COLO668 (cell line): ENCODE measurements at regions not wholly inside any gene's neighbourhood (a gene's known extent, or its start where the extent isn't known, plus 50 kb on each side); places are given as distances from the start of the nearest gene placed in this dataset.

Experiments
- DNase-seq: peaks from one replicate; lab custom pipeline; 2025; ENCODE audit not compliant: unreplicated experiment; lab: John Stamatoyannopoulos, UW

GRCh38 chr5:111914966-111915636 lies 158.1 kb upstream of the NREP start:
- no peak for DNase-seq

DNA sequence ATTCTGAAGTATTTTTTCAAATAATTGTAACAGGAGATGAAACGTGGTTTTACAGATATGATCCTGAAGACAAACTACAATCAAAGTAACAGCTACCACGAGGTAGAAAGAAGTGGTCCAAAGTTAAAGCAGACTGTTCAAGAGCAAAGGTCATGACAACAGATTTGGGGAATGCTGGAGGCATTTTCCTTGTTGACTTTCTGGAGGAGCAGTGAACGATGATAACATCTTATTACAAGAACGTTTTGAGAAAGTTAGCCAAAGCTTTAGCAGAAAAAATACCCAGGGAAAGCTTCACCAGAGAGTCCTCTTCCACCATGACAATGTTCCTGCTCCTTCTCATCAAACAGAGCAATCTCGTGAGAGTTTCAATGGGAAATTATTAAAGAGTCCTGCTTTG lies 145.4 kb upstream of the NREP start:
- no peak for DNase-seq

DNA sequence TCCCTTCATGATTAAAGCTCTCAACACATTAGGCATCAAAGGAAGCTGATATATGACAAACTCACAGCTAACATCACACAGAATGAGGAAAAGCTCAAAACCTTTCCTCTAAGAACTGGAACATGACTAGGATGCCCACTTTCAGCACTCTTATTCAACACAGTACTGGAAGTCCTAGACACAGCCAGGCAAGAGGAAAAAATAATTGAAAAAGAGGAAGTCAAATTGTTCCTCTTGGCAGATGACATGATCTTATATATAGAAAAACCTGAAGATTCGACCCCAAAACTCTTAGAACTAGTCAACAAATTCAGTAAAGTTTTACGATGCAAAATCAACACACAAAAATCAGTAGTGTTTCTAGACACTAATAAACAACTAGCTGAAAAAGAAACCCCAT lies 144.3 kb upstream of the NREP start:
- DNase-seq: no peak

DNA sequence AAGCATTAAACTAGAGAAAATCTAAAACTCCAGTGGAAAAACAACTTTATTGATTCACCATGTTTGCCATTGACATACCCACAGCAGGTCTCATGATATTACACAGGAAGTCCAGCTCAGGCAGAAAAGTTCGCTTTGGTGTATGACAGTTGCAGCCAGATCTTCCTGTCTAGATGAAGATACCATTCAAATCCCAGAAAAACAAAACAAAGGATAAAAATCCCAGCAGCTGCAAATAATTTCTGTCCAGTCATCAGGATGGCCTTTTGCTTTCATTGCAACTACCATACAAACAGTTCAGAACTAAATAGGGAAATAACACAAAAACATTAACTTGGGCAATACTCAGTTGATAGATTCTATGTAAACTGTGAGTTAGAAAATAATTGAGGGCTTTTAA lies 136.0 kb upstream of the NREP start:
- DNase-seq: no peak

DNA sequence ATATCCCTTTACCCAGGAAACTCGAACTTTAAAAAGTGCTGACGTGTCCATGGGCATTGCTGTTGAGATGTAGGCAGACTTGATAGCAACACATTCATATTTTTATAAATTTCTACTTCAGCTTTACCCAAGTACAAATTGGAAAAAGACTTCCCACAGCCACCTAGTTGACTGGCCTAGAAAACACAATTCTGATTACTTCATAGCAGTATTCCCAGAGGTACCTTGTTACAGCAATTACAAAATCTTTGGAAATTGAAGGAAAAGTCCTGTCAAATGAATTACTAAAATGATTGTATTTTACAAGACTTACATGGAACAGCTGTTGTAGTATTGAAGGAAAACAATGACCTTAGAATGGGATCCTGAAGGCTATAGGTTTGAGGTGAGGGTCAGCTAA lies 130.7 kb upstream of the NREP start:
- no peak for DNase-seq

DNA sequence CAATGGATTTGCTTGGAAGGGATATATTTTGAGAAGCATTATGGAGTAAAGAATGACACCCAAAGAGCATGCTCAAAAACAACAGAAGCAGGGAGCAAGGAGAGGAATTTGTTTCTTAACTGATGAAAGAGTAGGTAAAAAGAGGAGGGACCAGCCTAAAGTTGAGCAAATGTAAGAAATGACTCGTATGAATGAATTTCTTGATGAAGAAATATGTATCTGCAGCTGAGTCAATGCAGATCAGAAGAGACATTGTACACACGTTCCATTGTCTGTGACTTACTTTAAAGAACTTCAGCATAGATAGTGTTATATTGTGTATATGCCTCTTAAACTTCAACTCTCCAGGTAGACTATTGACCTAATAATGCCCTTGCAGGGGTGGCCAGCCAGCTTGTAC lies 112.7 kb upstream of the NREP start:
- DNase-seq: no peak

- no peak for DNase-seq
Observed at GRCh38 chr5:111865356-111865755, 108.4 kb upstream of the NREP start.

- DNase-seq: no peak
Observed at GRCh38 chr5:111863801-111864200, 106.8 kb upstream of the NREP start.

GRCh38 chr5:111859533-111860270 lies 102.7 kb upstream of the NREP start:
- DNase-seq: no peak

GRCh38 chr5:111859031-111859430 lies 102.0 kb upstream of the NREP start:
- DNase-seq: no peak

GRCh38 chr5:111857623-111858022 lies 100.6 kb upstream of the NREP start:
- no peak for DNase-seq

- no peak for DNase-seq
Observed at GRCh38 chr5:111856876-111857466, 100.0 kb upstream of the NREP start.

DNA sequence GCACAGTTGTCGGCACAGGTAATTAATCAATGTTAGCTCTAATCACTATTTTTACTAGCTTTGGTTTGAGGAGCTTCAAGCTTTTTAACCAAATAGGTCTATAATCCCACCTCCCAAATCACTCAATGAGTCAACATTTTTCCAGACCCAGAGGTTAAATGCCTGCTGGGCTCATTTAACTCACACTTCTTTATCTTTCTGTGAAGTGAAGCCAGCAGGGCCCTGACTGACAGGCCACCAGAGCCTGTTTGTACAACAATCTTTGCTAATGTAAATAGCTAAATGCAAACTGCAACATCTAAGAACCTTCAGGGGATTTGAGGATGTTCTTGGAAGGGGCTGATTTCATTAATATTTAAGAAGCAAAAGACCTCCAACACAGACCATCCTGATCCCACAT lies 98.4 kb upstream of the NREP start:
- DNase-seq: no peak

- DNase-seq: no peak
Observed at GRCh38 chr5:111854186-111854585, 97.2 kb upstream of the NREP start.

GRCh38 chr5:111853748-111854147 lies 96.8 kb upstream of the NREP start:
- DNase-seq: no peak

DNA sequence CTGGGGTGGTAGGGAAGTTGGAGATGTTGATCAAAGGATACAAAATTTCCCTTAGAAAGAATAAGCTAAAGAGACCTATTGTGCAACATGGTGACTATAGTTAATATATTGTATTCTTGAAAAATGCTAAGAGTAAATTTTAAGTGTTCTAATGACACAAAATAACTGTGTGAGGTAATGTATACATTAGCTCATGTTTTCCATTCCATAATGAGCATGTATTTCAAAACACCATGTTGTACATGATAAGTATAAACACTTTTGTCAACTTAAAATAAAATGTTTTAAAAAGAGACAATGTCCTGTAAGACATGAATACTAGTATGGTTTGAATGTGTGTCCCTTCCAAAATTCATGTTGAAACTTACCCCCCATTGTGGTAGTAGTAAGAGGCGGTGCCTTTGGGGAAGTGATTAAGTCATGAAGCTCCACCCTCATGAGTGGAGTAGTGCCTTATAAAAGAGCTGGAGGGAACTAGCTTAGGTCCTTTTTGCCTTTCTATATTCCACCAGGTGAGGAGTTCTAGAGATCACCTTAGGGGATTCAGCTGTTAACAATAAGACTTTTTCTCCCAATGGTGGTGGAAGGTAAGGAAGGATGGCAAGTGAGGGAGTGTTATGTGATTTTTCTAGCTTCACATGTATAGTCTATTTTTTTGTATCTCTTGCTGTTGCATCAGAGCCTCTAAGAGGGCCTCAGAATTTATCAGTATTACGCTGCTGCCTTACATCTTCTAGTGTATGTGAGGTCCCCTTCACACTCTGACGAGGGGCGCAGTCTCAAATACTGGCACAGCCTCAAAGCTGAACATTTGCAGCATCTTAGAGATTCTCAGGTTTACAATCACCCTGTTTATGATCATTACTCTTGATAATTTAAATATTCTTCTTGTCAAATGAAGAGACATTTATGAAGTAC lies 94.9 kb upstream of the NREP start:
- DNase-seq: no peak

- DNase-seq: no peak
Observed at GRCh38 chr5:111848476-111848875, 91.5 kb upstream of the NREP start.

GRCh38 chr5:111847052-111847925 lies 90.3 kb upstream of the NREP start:
- DNase-seq: no peak

DNA sequence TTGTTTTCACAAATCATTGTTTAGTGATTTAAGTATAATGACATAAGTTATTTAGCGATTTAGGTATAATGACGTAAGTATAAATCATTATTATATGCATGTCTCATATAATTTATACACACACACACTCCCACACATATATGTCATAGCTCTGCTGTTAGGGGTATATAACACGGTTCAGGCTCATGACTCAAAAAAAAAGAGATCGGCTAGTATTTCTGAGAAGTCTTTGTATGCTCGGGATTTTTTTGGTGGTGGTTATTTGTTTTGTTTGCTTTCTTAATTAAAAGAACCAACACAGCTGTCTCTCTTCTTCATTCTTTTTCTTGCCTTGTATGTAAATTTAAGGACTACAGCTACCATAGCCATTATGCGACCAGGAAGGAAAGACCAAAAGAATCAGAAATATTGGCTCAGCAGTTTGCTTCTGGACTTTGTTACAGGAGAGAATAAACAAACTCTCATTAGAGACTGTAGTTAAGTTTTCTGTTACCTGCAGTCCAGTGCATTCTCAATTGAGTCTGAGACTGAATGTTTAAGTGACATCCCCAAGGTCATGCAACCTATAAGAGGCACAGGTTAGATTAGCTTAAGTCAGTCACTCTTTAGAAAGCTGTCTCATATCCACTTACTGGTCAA lies 83.2 kb upstream of the NREP start:
- DNase-seq: no peak

GRCh38 chr5:111839438-111839837 lies 82.4 kb upstream of the NREP start:
- DNase-seq: no peak
